Esophagus muscularis mucosa (tissue), 4 donors: ENCODE measurements at regions not wholly inside any gene's neighbourhood (a gene's known extent, or its start where the extent isn't known, plus 50 kb on each side); places are given as distances from the start of the nearest gene placed in this dataset.

Experiments
- DNase-seq: peaks from one replicate; pipeline ENCODE4 v3.0.0-alpha.2; 2017; ENCODE audit errors: extremely low spot score
- H3K27ac ChIP-seq, 4 donors: fragments of 200-600 bp; sonication (generic); replicated peaks in 1 of 4; 1 replicate in 3 of 4; 2 replicates in 1 of 4; pipeline ENCODE4 v1.5.1; 2016 to 2019; ENCODE audit warnings: mild to moderate bottlenecking in 1 of 4
- H3K27me3 ChIP-seq, 4 donors: fragments of 200-600 bp; sonication (generic); one replicate each; pipeline versions ENCODE4 v1.5.1 to v1.6.0; 2016 to 2019
- H3K36me3 ChIP-seq, 4 donors: fragments of 200-600 bp; sonication (generic); one replicate each; pipeline ENCODE4 v1.5.1; 2016 to 2019
- H3K4me1 ChIP-seq, 4 donors: fragments of 200-600 bp; sonication (generic); one replicate each; pipeline ENCODE4 v1.5.1; 2016 to 2019
- H3K4me3 ChIP-seq, 4 donors: fragments of 200-600 bp; sonication (generic); 1 replicate in 2 of 4; 2 replicates in 2 of 4; pipeline ENCODE4 v1.5.1; 2016 to 2019; ENCODE audit warnings: mild to moderate bottlenecking in 4 of 4, moderate library complexity in 1 of 4
- H3K9me3 ChIP-seq, 4 donors: fragments of 200-600 bp; sonication (generic); 1 replicate in 3 of 4; 2 replicates in 1 of 4; pipeline ENCODE4 v1.5.1; 2016 to 2019
- CTCF ChIP-seq, 3 experiments: fragments of 200-600 bp in 2 of 3; fragments of 450-650 bp in 1 of 3; sonication (generic) in 2 of 3; IDR thresholded peaks; one replicate each; pipeline ENCODE4 v1.5.1; 2017 to 2019; ENCODE audit warnings: antibody characterized with exemption in 3 of 3, mild to moderate bottlenecking in 2 of 3, moderate library complexity in 1 of 3
- EP300 ChIP-seq: sonication (generic); formaldehyde crosslinking; IDR thresholded peaks from one replicate; pipeline ENCODE4 v1.6.1; 2017; ENCODE audit warnings: antibody characterized with exemption
- POLR2A ChIP-seq: fragments of 450-650 bp; IDR thresholded peaks from one replicate; pipeline ENCODE4 v1.6.1; 2017; ENCODE audit warnings: antibody characterized with exemption, moderate library complexity, mild to moderate bottlenecking, low read depth
- POLR2AphosphoS5 ChIP-seq, 2 donors: sonication (generic); formaldehyde crosslinking; IDR thresholded peaks; one replicate each; pipeline ENCODE4 v1.6.1; 2017; ENCODE audit warnings: antibody characterized with exemption in 2 of 2
- WGBS: methylation state at CpG from one replicate; pipeline ENCODE4 v1.1.5; 2018; 5-methylcytosine and 5-hydroxymethylcytosine counted together
- intact Hi-C: fragments of 100-400 bp; cut with DNase I; formaldehyde crosslinking; loops from one replicate; pipeline ENCODE4 v1.15.1; 2023

GRCh38 chr2:217661378-217661777 is 341.4 kb downstream of the TNS1 start:
- H3K4me3 ChIP-seq: no peak overlapping the region
- no peak for TF ChIP-seq EP300
- TF ChIP-seq CTCF (IDR thresholded peaks at IDR 0.05): no peak

DNA sequence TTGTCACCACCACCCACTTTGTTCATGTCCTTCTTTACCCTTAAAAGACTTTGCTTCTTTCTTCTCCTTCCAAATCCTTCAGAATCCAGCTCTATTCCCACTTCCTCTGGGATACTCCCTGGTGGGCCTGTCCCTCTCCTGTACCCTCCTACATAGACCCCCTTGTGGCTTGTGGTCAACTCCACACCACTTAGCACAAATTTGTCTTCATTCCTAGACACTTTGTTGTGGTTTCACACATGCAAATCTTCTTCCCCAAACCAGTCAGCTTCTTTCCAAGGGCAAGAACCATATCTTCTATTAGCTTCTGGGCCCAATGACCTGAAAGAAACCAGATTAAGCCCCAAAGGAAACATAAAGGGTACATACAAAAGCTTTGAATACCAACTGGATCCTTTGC is 342.4 kb downstream of the TNS1 start:
- TF ChIP-seq POLR2AphosphoS5 (IDR thresholded peaks at IDR 0.05): no peak
- TF ChIP-seq POLR2A: no peak
- TF ChIP-seq CTCF (IDR thresholded peaks at IDR 0.05): no peak
- TF ChIP-seq EP300: no peak
- intact Hi-C loops: no loop called here

More at GRCh38 chr2:217661378-217661777, 341.4 kb downstream of the TNS1 start:
- H3K36me3 ChIP-seq: no peaks in the 10 kb centered on the region
- H3K27ac ChIP-seq: peak overlapping the region in 3 of 4 donors; percentile 1 to 47 (median 45)
- intact Hi-C loops: no loop called here
- no peak for DNase-seq
- H3K4me1 ChIP-seq: peaks cover 4 to 18% (median 14%) of the 10 kb centered on the region in 4 donors
- H3K9me3 ChIP-seq: no peaks in the 10 kb centered on the region
- no peaks in the 10 kb centered on the region for H3K27me3 ChIP-seq

DNA sequence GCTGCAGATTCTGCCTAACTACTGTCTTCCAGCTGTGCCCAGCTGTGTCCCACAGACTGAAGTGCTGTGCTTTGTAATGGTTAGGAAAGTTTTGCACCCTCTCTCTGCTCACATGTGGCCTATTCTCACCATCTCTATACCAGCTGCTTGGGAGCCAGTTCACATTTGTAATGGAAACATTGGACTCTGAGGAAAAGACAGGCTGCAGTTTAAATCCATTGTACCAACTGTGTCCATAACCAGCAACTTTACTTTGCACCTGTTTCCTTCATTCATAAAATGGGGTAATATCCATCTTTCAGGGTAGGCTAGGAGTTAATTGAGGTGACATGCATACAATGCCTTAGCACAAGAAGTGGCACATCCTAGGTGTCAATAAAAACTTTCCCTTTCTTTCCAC is 344.0 kb downstream of the TNS1 start:
- TF ChIP-seq POLR2A (no peak), POLR2AphosphoS5 (IDR thresholded peaks at IDR 0.05) (no peak), EP300 (no peak), CTCF (IDR thresholded peaks at IDR 0.05) (no peak)
- Histone ChIP-seq H3K9me3 (no peaks in the 10 kb centered on the region), H3K4me3 (no peak overlapping the region), H3K4me1 (peaks cover 4 to 16% (median 12%) of the 10 kb centered on the region in 4 donors), H3K27ac (no peak overlapping the region), H3K27me3 (no peaks in the 10 kb centered on the region), H3K36me3 (no peaks in the 10 kb centered on the region)
- DNase-seq: no peak
- intact Hi-C loops: no loop called here

More for the DNA sequence above, 342.4 kb downstream of the TNS1 start:
- peaks cover 4 to 14% (median 9%) of the 10 kb centered on the region in 4 donors for H3K4me1 ChIP-seq
- H3K27me3 ChIP-seq: no peaks in the 10 kb centered on the region
- H3K27ac ChIP-seq: no peak overlapping the region
- no peaks in the 10 kb centered on the region for H3K36me3 ChIP-seq
- no peak for DNase-seq
- H3K4me3 ChIP-seq: no peak overlapping the region
- H3K9me3 ChIP-seq: no peaks in the 10 kb centered on the region

GRCh38 chr2:217657252-217657651 is 345.5 kb downstream of the TNS1 start:
- Histone ChIP-seq H3K9me3 (no peaks in the 10 kb centered on the region), H3K4me3 (no peak overlapping the region), H3K27me3 (no peaks in the 10 kb centered on the region), H3K27ac (no peak overlapping the region), H3K36me3 (no peaks in the 10 kb centered on the region), H3K4me1 (peaks cover 4 to 30% (median 25%) of the 10 kb centered on the region in 4 donors)
- 96% methylated on average over 8 of the region's 9 CpGs for WGBS
- TF ChIP-seq CTCF (IDR thresholded peaks at IDR 0.05): no peak
- no peak for TF ChIP-seq POLR2A
- TF ChIP-seq EP300: no peak
- no peak for TF ChIP-seq POLR2AphosphoS5 (IDR thresholded peaks at IDR 0.05)
- intact Hi-C loops: no loop called here
- no peak for DNase-seq

GRCh38 chr2:217656316-217656715 is 346.5 kb downstream of the TNS1 start:
- H3K27me3 ChIP-seq: no peaks in the 10 kb centered on the region
- H3K9me3 ChIP-seq: no peaks in the 10 kb centered on the region
- TF ChIP-seq CTCF (IDR thresholded peaks at IDR 0.05) (no peak), EP300 (no peak), POLR2AphosphoS5 (IDR thresholded peaks at IDR 0.05) (no peak), POLR2A (no peak)
- peaks cover 4 to 22% (median 18%) of the 10 kb centered on the region in 4 donors for H3K4me1 ChIP-seq
- no peaks in the 10 kb centered on the region for H3K36me3 ChIP-seq
- 84% methylated on average over 3 of the region's 3 CpGs for WGBS
- no peak overlapping the region for H3K27ac ChIP-seq
- intact Hi-C loops: no loop called here
- no peak for DNase-seq
- H3K4me3 ChIP-seq: no peak overlapping the region
